ENCODE measurements at regions not wholly inside any gene's neighbourhood (a gene's known extent, or its start where the extent isn't known, plus 50 kb on each side); places are given as distances from the start of the nearest gene placed in this dataset. TPM values are rescaled to one million over a fixed set of nuclear protein-coding genes. Genes with fewer than 3 reads are reported as not detected.

Small RNA genes lying in the stretch of these regions (microRNA-seq; reads per million reads assigned to microRNA genes)
- not detected for gene RF00402 (ENCODE audit: insufficient read depth, insufficient read length)
- gene RF02090 (ENCODE audit: insufficient read depth, insufficient read length), result not detected
- not detected for gene RF02091 (ENCODE audit: insufficient read depth, insufficient read length)
- not detected for gene RNA5SP38 (ENCODE audit: insufficient read depth, insufficient read length)

Small RNA genes lying in the stretch of these regions (small RNA-seq; reads per million reads assigned to genes)
- 0 reads per million in 5 experiments for gene RF00402
- 0 reads per million in 5 experiments for gene RF02090
- gene RF02091, result 0 reads per million in 5 experiments
- 0 to 0.46 (median 0) reads per million in 5 experiments for gene RNA5SP38

Data from IMR-90 (cell line).